IMR-90 (cell line): ENCODE measurements at regions not wholly inside any gene's neighbourhood (a gene's known extent, or its start where the extent isn't known, plus 50 kb on each side); places are given as distances from the start of the nearest gene placed in this dataset.

Experiments used
- ATAC-seq: fragments of 200-7000 bp; cut with Tn5 transposase; 2 replicates; pipeline ENCODE4 v1.9.1; 2020; ENCODE audit warnings: low read depth, mild to moderate bottlenecking, moderate library complexity
- BruUV-seq: library from RNA; stranded (reverse); fragments of 400-500 nt; replicated peaks from 2 replicates; lab custom pipeline; 2021; lab: Mats Ljungman, UMichigan
- CTCF ChIA-PET: fragments of 300-600 bp; formaldehyde crosslinking; extraction: SDS; loops from one replicate; lab custom pipeline; 2021; ENCODE audit warnings: antibody characterized with exemption; lab: Yijun Ruan, JAX
- POLR2A ChIA-PET: fragments of 300-600 bp; sonication (Branson Sonifier 250); formaldehyde crosslinking; loops from one replicate; lab custom pipeline; 2022; ENCODE audit warnings: antibody characterized with exemption; ENCODE audit not compliant: unreplicated experiment; lab: Charles Lee
- DNase-seq: peaks from one replicate; pipeline ENCODE4 v3.0.0; 2013
- H2AFZ ChIP-seq: replicated peaks from 2 replicates; pipeline ENCODE3; 2013; ENCODE audit warnings: low read length, mild to moderate bottlenecking; ENCODE audit not compliant: poor library complexity
- H2AK5ac ChIP-seq: 2 replicates; pipeline ENCODE4 v1.6.1; 2013; ENCODE audit warnings: low read depth, low read length, inconsistent platforms
- H2AK9ac ChIP-seq: replicated peaks from 2 replicates; pipeline ENCODE3; 2013; ENCODE audit warnings: mild to moderate bottlenecking, low read depth, low read length, moderate library complexity; ENCODE audit not compliant: poor library complexity
- H2BK120ac ChIP-seq: 2 replicates; pipeline ENCODE4 v1.6.1; 2013; ENCODE audit warnings: low read depth, low read length, inconsistent platforms
- H2BK15ac ChIP-seq: 3 replicates; pipeline ENCODE4 v1.6.1; 2013; ENCODE audit warnings: low read depth, low read length, inconsistent platforms
- H2BK20ac ChIP-seq: 2 replicates; pipeline ENCODE4 v1.6.1; 2013; ENCODE audit warnings: low read depth, mild to moderate bottlenecking, inconsistent platforms, low read length, moderate library complexity
- H2BK5ac ChIP-seq: 2 replicates; pipeline ENCODE4 v1.6.1; 2013; ENCODE audit warnings: mild to moderate bottlenecking, low read depth, low read length, inconsistent platforms; ENCODE audit not compliant: poor library complexity, severe bottlenecking
- H3K14ac ChIP-seq: replicated peaks from 2 replicates; pipeline ENCODE4 v1.6.1; 2013; ENCODE audit warnings: low read depth, low read length, inconsistent platforms
- H3K18ac ChIP-seq: 2 replicates; pipeline ENCODE4 v1.6.1; 2013; ENCODE audit warnings: low read depth, low read length, control low read depth
- H3K23ac ChIP-seq: 2 replicates; pipeline ENCODE4 v1.6.1; 2013; ENCODE audit warnings: low read depth, low read length, inconsistent platforms
- H3K27ac ChIP-seq: 2 replicates; pipeline ENCODE4 v1.5.1; 2013; ENCODE audit warnings: mild to moderate bottlenecking, control low read depth, low read length; ENCODE audit not compliant: insufficient read depth
- H3K27me3 ChIP-seq: 2 replicates; pipeline ENCODE4 v1.6.1; 2013; ENCODE audit warnings: low read length; ENCODE audit not compliant: control insufficient read depth, insufficient read depth
- H3K36me3 ChIP-seq: 2 replicates; pipeline ENCODE4 v1.6.1; 2013; ENCODE audit warnings: low read length, mixed read lengths; ENCODE audit not compliant: control insufficient read depth, insufficient read depth
- H3K4ac ChIP-seq: 2 replicates; pipeline ENCODE4 v1.6.1; 2013; ENCODE audit warnings: low read depth, low read length, inconsistent platforms
- H3K4me1 ChIP-seq: 2 replicates; pipeline ENCODE4 v1.6.1; 2013; ENCODE audit warnings: low read length, mixed read lengths; ENCODE audit not compliant: control insufficient read depth, insufficient read depth
- H3K4me2 ChIP-seq: 2 replicates; pipeline ENCODE4 v1.6.1; 2013; ENCODE audit warnings: low read depth, mild to moderate bottlenecking, control low read depth, low read length, moderate library complexity
- H3K4me3 ChIP-seq: 2 replicates; pipeline ENCODE4 v1.5.1; 2013; ENCODE audit warnings: low read depth, mild to moderate bottlenecking, control low read depth, low read length, moderate library complexity; ENCODE audit not compliant: insufficient read depth
- H3K56ac ChIP-seq: 2 replicates; pipeline ENCODE4 v1.6.1; 2013; ENCODE audit warnings: low read length, inconsistent platforms; ENCODE audit not compliant: insufficient read depth; ENCODE audit errors: extremely low read depth
- H3K79me1 ChIP-seq, 2 experiments: 2 replicates each; pipeline ENCODE4 v1.6.1; 2013; ENCODE audit warnings: low read length in 2 of 2, inconsistent platforms in 1 of 2, low read depth in 1 of 2
- H3K9ac ChIP-seq: 2 replicates; pipeline ENCODE4 v1.6.1; 2013; ENCODE audit warnings: low read depth, low read length, control low read depth
- H3K9me1 ChIP-seq: 2 replicates; pipeline ENCODE4 v1.6.1; 2013; ENCODE audit warnings: low read length, inconsistent platforms; ENCODE audit not compliant: insufficient read depth
- H3K9me3 ChIP-seq: 2 replicates; pipeline ENCODE4 v1.6.1; 2013; ENCODE audit warnings: low read length; ENCODE audit not compliant: control insufficient read depth, insufficient read depth
- H4K20me1 ChIP-seq: 2 replicates; pipeline ENCODE4 v1.6.1; 2013; ENCODE audit warnings: low read length, inconsistent platforms; ENCODE audit not compliant: insufficient read depth
- H4K5ac ChIP-seq: 2 replicates; pipeline ENCODE4 v1.6.1; 2013; ENCODE audit warnings: mild to moderate bottlenecking, low read depth, low read length, control low read depth
- H4K8ac ChIP-seq, 2 experiments: 2 replicates each; pipeline ENCODE4 v1.6.1; 2013; ENCODE audit warnings: low read depth in 2 of 2, low read length in 2 of 2, control low read depth in 1 of 2, inconsistent platforms in 1 of 2
- H4K91ac ChIP-seq: 2 replicates; pipeline ENCODE4 v1.6.1; 2013; ENCODE audit warnings: low read depth, low read length, inconsistent platforms; ENCODE audit not compliant: insufficient read depth
- MAFK ChIP-seq: IDR thresholded peaks from 2 replicates; pipeline ENCODE4 v1.6.1; 2012; ENCODE audit warnings: low read depth, low read length, improper control_type of control experiment
- MAZ ChIP-seq: IDR thresholded peaks from 2 replicates; pipeline ENCODE4 v1.6.1; 2012; ENCODE audit warnings: low read depth, mild to moderate bottlenecking, low read length, improper control_type of control experiment, moderate library complexity, borderline replicate concordance
- MXI1 ChIP-seq: IDR thresholded peaks from 2 replicates; pipeline ENCODE4 v1.6.1; 2012; ENCODE audit warnings: low read depth, mild to moderate bottlenecking, low read length, moderate library complexity, borderline replicate concordance
- POLR2A ChIP-seq: IDR thresholded peaks from 2 replicates; pipeline ENCODE4 v1.6.1; 2012; ENCODE audit warnings: mild to moderate bottlenecking, low read depth, low read length
- RFX5 ChIP-seq: IDR thresholded peaks from 2 replicates; pipeline ENCODE4 v1.8.0; 2012; ENCODE audit warnings: low read depth, mild to moderate bottlenecking, low read length, moderate library complexity
- SMC3 ChIP-seq: fragments of 150-350 bp; IDR thresholded peaks from 2 replicates; pipeline ENCODE4 v1.6.1; 2016; ENCODE audit warnings: low read depth, mild to moderate bottlenecking, antibody characterized with exemption, low read length, moderate library complexity
- WGBS, 2 experiments: methylation state at CpG; one replicate each; pipeline versions ENCODE4 v1.1.5 to v1.1.7; 2013; ENCODE audit warnings: missing lambda C conversion rate in 2 of 2; ENCODE audit not compliant: insufficient read length in 1 of 2; ENCODE audit errors: extremely low coverage in 2 of 2; 5-methylcytosine and 5-hydroxymethylcytosine counted together
- dilution Hi-C: fragments of 300-500 bp; cut with HindIII; formaldehyde crosslinking; loops from one replicate; pipeline ENCODE4 v1.14.3; 2018; ENCODE audit warnings: low sequenced_read_pairs; ENCODE audit not compliant: unreplicated experiment
- in situ Hi-C: fragments of 300-500 bp; cut with MboI; formaldehyde crosslinking; loops from 3 replicates; pipeline ENCODE4 v1.14.3; 2019; ENCODE audit warnings: low sequenced_read_pairs, inconsistent platforms, mixed read lengths
- intact Hi-C: fragments of 100-400 bp; cut with micrococcal nuclease; formaldehyde crosslinking; loops from 2 replicates; pipeline ENCODE4 v1.10.0; 2022

- Histone ChIP-seq H2BK20ac (no peak overlapping the region), H3K4me3 (no peak overlapping the region), H3K27me3 (peaks cover 12% of the 10 kb centered on the region), H2AFZ (no peak overlapping the region), H2AK5ac (no peak overlapping the region), H2BK5ac (no peak overlapping the region), H3K4me2 (no peak overlapping the region), H3K18ac (no peak overlapping the region), H3K9ac (no peak overlapping the region), H3K56ac (no peak overlapping the region), H3K14ac (no peak overlapping the region), H3K36me3 (no peaks in the 10 kb centered on the region), H3K79me1 (no peaks in the 10 kb centered on the region), H4K91ac (no peak overlapping the region), H3K4ac (no peak overlapping the region), H2AK9ac (no peak overlapping the region), H4K5ac (no peak overlapping the region), H4K20me1 (no peaks in the 10 kb centered on the region), H3K9me3 (no peaks in the 10 kb centered on the region), H2BK15ac (no peak overlapping the region), H4K8ac (no peak overlapping the region), H3K4me1 (no peaks in the 10 kb centered on the region), H3K27ac (no peak overlapping the region), H3K23ac (no peak overlapping the region), H2BK120ac (no peak overlapping the region), H3K9me1 (no peaks in the 10 kb centered on the region)
- ChIA-PET POLR2A (no interaction called here), CTCF (no interaction called here)
- no TSS peak for BruUV-seq
- WGBS, 2 experiments: no CpG with 5 or more reads among the region's 3 CpGs
- dilution Hi-C loops (no loop called here), intact Hi-C loops (loop anchor here (5.0 kb wide), 1 partner anchor 663 kb away; no protein-coding TSS in a partner anchor), in situ Hi-C loops (no loop called here)
- DNase-seq (no peak), ATAC-seq (no peak)
- TF ChIP-seq SMC3 (no peak), MAFK (no peak), MXI1 (no peak), POLR2A (no peak), MAZ (no peak), RFX5 (no peak)
Observed at GRCh38 chr2:236895497-236895896, 190.2 kb upstream of the COPS8 start.
